HG03558 (cell line): ENCODE measurements at regions not wholly inside any gene's neighbourhood (a gene's known extent, or its start where the extent isn't known, plus 50 kb on each side); places are given as distances from the start of the nearest gene placed in this dataset.

Experiments
- ATAC-seq: cut with Tn5 transposase; IDR thresholded peaks from one replicate; pipeline ENCODE4 v1.9.1; 2021; ENCODE audit warnings: moderate number of reproducible peaks; ENCODE audit not compliant: unreplicated experiment; ENCODE audit errors: extremely low read depth

DNA sequence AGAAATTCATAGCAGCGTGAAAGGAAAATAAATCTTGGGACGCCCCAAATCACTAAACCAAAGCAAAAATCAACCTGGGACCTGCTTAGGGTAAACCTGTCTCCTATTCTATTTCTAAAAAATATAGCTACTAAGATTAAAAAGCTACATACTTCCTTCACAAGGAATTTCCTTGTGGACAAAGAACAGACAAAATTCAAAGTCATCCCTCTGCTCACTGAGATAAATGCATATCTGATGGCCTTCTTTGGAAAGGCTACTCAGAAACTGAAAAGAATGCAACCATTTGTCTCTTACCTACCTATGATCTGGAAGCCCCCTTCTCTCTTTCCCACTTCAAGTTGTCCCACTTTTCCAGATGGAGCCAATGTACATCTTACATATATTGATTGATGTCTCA lies 93.0 kb upstream of the CNOT2 start:
- ATAC-seq, result no peak

- ATAC-seq, result no peak
Measured at GRCh38 chr12:70151993-70152392, 91.2 kb upstream of the CNOT2 start.

DNA sequence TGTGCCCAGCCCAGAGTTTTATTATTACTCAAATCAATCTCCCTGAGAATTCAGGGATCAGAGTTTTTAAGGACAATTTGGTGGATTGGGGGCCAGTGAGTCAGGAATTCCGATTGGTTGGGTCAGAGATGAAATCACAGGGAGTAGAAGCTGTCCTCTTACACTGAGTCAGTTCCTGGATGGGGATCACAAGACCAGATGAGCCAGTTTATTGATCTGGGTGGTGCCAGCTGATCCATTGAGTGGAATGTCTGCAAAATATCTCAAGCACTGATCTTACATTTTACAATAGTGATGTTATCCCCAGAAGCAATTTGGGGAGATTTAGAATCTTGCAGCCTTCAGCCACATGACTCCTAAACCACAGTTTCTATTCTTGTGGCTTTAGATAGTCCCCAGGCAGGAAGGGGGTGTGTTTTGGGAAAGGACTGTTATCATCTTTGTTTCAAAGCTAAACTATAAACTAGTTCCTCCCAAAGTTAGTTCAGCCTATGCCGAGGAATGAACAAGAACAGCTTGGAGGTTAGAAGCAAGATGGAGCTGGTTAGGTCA lies 89.1 kb upstream of the CNOT2 start:
- ATAC-seq, result no peak

GRCh38 chr12:70154960-70155589 lies 88.2 kb upstream of the CNOT2 start:
- no peak for ATAC-seq

DNA sequence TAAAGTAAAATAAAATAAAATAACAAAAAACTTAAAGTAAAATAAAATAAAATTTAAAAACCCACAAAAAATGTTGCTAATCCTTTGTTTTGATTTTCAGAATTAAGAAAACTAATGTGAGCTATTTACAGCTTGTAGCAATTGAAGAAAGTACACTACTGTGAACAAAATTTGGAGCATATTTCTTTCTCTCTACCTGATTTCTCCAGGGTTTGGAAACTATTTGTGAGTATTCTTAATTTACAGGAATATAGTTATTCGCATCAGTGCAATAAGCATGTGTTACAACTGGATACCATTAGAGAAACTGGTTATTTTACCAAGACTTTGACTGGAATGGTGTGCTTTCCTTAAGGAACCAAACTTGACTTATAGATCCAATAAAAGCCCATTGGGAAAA lies 86.1 kb upstream of the CNOT2 start:
- ATAC-seq, result no peak

DNA sequence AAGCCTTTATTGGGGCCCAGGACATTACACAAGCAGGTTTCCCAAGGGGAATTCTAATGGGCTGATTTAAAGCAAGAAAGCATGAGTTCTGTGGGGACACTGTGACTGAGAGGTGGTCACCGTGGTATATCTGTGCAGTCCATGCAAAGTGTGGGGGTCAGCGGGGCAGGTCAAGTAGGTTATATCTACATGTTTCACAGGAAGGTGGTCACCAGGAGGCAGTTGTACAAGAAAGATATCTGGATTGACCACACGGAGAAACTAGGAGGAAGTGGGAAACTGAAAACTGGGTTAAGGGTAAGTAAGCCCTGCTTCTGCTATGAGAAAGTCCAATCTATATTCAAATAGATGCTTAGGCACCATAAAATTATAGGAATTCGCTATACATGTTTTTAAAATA lies 77.8 kb upstream of the CNOT2 start:
- no peak for ATAC-seq

DNA sequence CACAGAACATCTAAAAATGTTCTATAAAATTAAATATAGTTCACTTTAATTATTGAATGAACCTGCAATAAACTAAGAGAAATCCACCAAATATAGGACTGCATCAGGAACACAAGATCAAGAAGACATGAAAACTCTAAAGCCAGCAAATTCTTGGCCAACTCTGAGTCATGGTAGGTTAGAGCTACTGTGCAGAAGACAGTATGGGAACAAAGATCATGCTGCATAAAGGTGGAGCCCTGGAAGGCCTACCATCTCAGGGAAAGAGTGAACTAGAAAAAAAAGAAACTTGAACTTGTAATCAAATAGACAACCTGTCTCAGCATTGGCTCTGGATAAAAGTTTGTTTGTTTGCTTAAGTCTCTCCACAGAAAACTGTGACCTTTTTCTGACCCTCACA lies 66.9 kb upstream of the CNOT2 start:
- no peak for ATAC-seq

- ATAC-seq, result no peak
Measured at GRCh38 chr12:70177631-70178030, 65.6 kb upstream of the CNOT2 start.

DNA sequence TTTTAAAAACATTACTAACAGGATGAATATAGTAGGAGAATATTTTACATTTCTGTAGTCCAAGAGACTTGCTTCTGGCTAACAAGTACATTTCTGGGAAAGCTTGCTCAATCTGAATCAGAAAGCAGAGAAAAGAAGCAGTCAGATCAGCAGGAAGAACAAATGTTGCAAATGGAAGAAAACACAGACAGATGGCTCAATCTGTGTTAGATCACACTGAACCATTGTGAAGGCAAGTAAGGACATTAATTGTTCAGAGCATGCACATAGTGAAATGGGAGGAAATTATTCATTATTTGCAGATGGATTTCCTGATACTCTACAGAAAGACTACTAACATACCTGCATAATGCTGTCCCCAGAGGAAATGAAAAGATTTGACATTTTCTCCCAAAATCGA lies 65.2 kb upstream of the CNOT2 start:
- no peak for ATAC-seq

- ATAC-seq, result no peak
Measured at GRCh38 chr12:70180130-70180529, 63.1 kb upstream of the CNOT2 start.

DNA sequence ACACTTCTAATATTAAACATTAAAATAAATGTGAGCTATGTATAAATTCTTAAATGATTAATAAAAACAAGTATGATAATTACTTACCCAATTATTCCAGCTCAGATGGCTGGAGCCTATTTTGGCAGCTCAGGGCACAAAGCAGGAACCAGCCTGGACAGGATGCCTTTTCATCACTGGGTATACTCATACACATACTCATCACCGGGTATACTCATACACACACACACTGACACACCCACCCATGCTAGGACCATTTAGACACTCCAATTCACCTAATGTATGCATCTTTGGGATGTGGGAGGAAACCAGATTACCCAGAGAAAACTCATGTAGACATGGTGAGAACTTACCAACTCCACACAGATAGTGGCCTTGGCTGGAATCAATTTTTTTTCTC lies 57.9 kb upstream of the CNOT2 start:
- ATAC-seq, result no peak

DNA sequence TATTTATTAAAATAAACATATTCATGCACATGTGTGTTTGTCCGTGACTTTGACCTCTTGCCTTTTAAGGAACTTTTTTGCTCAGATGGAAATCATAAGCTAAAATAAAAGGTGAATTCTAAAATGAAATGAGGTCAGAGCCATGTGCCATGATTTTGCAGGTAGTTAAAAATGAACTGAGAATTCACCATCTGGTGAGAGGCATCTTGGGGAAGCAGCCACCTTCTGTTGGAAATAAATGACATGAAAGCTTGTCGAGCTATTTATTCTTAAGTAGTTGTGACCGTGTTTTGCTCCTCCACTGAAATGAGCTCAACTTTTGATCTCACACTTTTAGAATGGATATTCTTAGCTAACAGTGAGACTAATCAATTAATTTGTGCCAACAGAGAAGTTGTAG lies 56.8 kb upstream of the CNOT2 start:
- no peak for ATAC-seq

- ATAC-seq, result no peak
Measured at GRCh38 chr12:70190262-70191010, 52.8 kb upstream of the CNOT2 start.
